HCT116 (cell line): ENCODE measurements at regions not wholly inside any gene's neighbourhood (a gene's known extent, or its start where the extent isn't known, plus 50 kb on each side); places are given as distances from the start of the nearest gene placed in this dataset.

Source experiments
- ATAC-seq: fragments of 200-7000 bp; cut with Tn5 transposase; 2 replicates; pipeline ENCODE4 v1.9.1; 2020; ENCODE audit warnings: mild to moderate bottlenecking, moderate library complexity
- BruUV-seq: library from RNA; stranded (reverse); fragments of 400-500 nt; replicated peaks from 2 replicates; lab custom pipeline; 2021; lab: Mats Ljungman, UMichigan
- CTCF ChIA-PET: fragments of 300-600 bp; sonication (Branson Sonifier 250); formaldehyde crosslinking; loops from one replicate; lab custom pipeline; 2021; ENCODE audit warnings: antibody characterized with exemption; lab: Charles Lee
- POLR2A ChIA-PET: fragments of 300-600, 350-600 bp; sonication (Branson Sonifier 250); formaldehyde crosslinking; loops from one replicate; lab custom pipeline; 2021; ENCODE audit warnings: antibody characterized with exemption; lab: Charles Lee
- RAD21 ChIA-PET, 2 experiments: fragments of 300-600 bp; sonication (Branson Sonifier 250); formaldehyde crosslinking; loops; one replicate each; lab custom pipeline; 2023; ENCODE audit warnings: low total read pairs in 2 of 2; ENCODE audit not compliant: uncharacterized antibody in 2 of 2, unreplicated experiment in 2 of 2, low non-redundant PET in 1 of 2; lab: Charles Lee
- DNase-seq: peaks from one replicate; pipeline ENCODE4 v3.0.0-alpha.2; 2010; ENCODE audit warnings: low read depth, low spot score
- H2AFZ ChIP-seq: fragments of 200-600 bp; shearing (Covaris generic), sonication (generic); 2 replicates; pipeline ENCODE4 v1.6.1; 2017; ENCODE audit warnings: low read depth, mixed run types, mixed read lengths, antibody characterized with exemption, low read length; ENCODE audit not compliant: poor library complexity, severe bottlenecking
- H3K27ac ChIP-seq: 2 replicates; pipeline ENCODE4 v1.5.1; 2012; ENCODE audit warnings: low read depth, low read length
- H3K27me3 ChIP-seq: fragments of 200-600 bp; sonication (generic); 2 replicates; pipeline ENCODE4 v1.6.1; 2016; ENCODE audit warnings: mixed run types, low read length, mixed read lengths; ENCODE audit not compliant: insufficient read depth
- H3K36me3 ChIP-seq, 2 experiments: fragments of 200-500 bp in 1 of 2; fragments of 200-600 bp in 1 of 2; sonication (Bioruptor generic) in 1 of 2; sonication (generic) in 1 of 2; 2 replicates each; pipeline versions ENCODE4 v1.5.1 to v1.6.1; 2014 to 2016; ENCODE audit warnings: low read length in 2 of 2, inconsistent platforms in 1 of 2, mixed read lengths in 1 of 2, mixed run types in 1 of 2; ENCODE audit not compliant: insufficient read depth in 2 of 2, control insufficient read depth in 1 of 2
- H3K4me1 ChIP-seq, 2 experiments: fragments of 200-600 bp in 1 of 2; sonication (generic) in 1 of 2; 2 replicates each; pipeline versions ENCODE4 v1.5.1 to v1.6.1; 2012 to 2017; ENCODE audit warnings: low read length in 2 of 2, inconsistent platforms in 1 of 2, mild to moderate bottlenecking in 1 of 2, mixed read lengths in 1 of 2, mixed run types in 1 of 2, moderate library complexity in 1 of 2; ENCODE audit not compliant: insufficient read depth in 2 of 2, control insufficient read depth in 1 of 2
- H3K4me2 ChIP-seq: fragments of 200-600 bp; sonication (generic); 2 replicates; pipeline ENCODE4 v1.6.1; 2017; ENCODE audit warnings: mixed run types, low read length, mixed read lengths
- H3K4me3 ChIP-seq, 2 experiments: fragments of 200-600 bp in 1 of 2; sonication (generic) in 1 of 2; replicated peaks in 1 of 2; 2 replicates each; pipeline ENCODE4 v1.5.1; 2011 to 2016; ENCODE audit warnings: low read length in 2 of 2, control low read depth in 1 of 2, low read depth in 1 of 2, mild to moderate bottlenecking in 1 of 2, mixed read lengths in 1 of 2, mixed run types in 1 of 2
- H3K79me2 ChIP-seq: fragments of 200-600 bp; sonication (generic); 2 replicates; pipeline ENCODE4 v1.6.1; 2017; ENCODE audit warnings: mild to moderate bottlenecking, mixed run types, low read length, moderate library complexity, mixed read lengths; ENCODE audit not compliant: insufficient read depth
- H3K9ac ChIP-seq: fragments of 200-600 bp; sonication (generic); 2 replicates; pipeline ENCODE4 v1.6.1; 2016; ENCODE audit warnings: low read length, mixed read lengths
- H3K9me2 ChIP-seq: fragments of 200-600 bp; sonication (generic), shearing (Covaris generic); 2 replicates; pipeline ENCODE4 v1.6.1; 2017; ENCODE audit warnings: mixed run types, mild to moderate bottlenecking, moderate library complexity; ENCODE audit not compliant: insufficient read depth
- H3K9me3 ChIP-seq, 2 experiments: fragments of 200-500 bp in 1 of 2; fragments of 200-600 bp in 1 of 2; sonication (Bioruptor generic) in 1 of 2; sonication (generic) in 1 of 2; 2 replicates each; pipeline ENCODE4 v1.6.1; 2014 to 2017; ENCODE audit warnings: low read length in 2 of 2, mixed read lengths in 2 of 2, inconsistent platforms in 1 of 2, low read depth in 1 of 2, mild to moderate bottlenecking in 1 of 2, mixed run types in 1 of 2, moderate library complexity in 1 of 2; ENCODE audit not compliant: control insufficient read depth in 1 of 2, insufficient read depth in 1 of 2
- H4K20me1 ChIP-seq: fragments of 200-600 bp; sonication (generic), shearing (Covaris generic); 2 replicates; pipeline ENCODE4 v1.6.1; 2017; ENCODE audit warnings: mixed run types, mild to moderate bottlenecking, moderate library complexity; ENCODE audit not compliant: insufficient read depth
- CBX3 ChIP-seq: IDR thresholded peaks from 2 replicates; pipeline ENCODE4 v1.6.1; 2012; ENCODE audit warnings: low read depth
- CEBPB ChIP-seq: IDR thresholded peaks from 2 replicates; pipeline ENCODE4 v1.6.1; 2012; ENCODE audit warnings: low read depth
- JUND ChIP-seq: IDR thresholded peaks from 2 replicates; pipeline ENCODE4 v1.6.1; 2012
- POLR2AphosphoS5 ChIP-seq: IDR thresholded peaks from 2 replicates; pipeline ENCODE4 v1.6.1; 2011; ENCODE audit warnings: mild to moderate bottlenecking, low read depth, low read length, moderate library complexity
- SIN3A ChIP-seq: IDR thresholded peaks from 2 replicates; pipeline ENCODE4 v1.6.1; 2012; ENCODE audit warnings: low read depth
- SRF ChIP-seq: IDR thresholded peaks from 2 replicates; pipeline ENCODE4 v1.6.1; 2012; ENCODE audit warnings: low read depth
- ZFX ChIP-seq: fragments of 450-650 bp; IDR thresholded peaks from 2 replicates; pipeline ENCODE4 v1.6.1; 2017
- ZNF274 ChIP-seq: fragments of 200-500 bp; sonication (Bioruptor generic); IDR thresholded peaks from 2 replicates; pipeline ENCODE4 v1.6.1; 2014; ENCODE audit warnings: mild to moderate bottlenecking, low read depth, low read length, inconsistent platforms
- intact Hi-C: fragments of 100-400 bp; cut with micrococcal nuclease; formaldehyde crosslinking; loops from 2 replicates; pipeline ENCODE4 v1.10.0; 2022
- TF ChIP-seq, protein P1 (sequence below): IDR thresholded peaks from 2 replicates; pipeline ENCODE4 v1.6.1; 2012
- TF ChIP-seq, protein P2 (sequence below): IDR thresholded peaks from 2 replicates; pipeline ENCODE4 v1.6.1; 2012; ENCODE audit warnings: low read depth
- TF ChIP-seq, protein P3 (sequence below): IDR thresholded peaks from 2 replicates; pipeline ENCODE4 v1.6.1; 2012

DNA sequence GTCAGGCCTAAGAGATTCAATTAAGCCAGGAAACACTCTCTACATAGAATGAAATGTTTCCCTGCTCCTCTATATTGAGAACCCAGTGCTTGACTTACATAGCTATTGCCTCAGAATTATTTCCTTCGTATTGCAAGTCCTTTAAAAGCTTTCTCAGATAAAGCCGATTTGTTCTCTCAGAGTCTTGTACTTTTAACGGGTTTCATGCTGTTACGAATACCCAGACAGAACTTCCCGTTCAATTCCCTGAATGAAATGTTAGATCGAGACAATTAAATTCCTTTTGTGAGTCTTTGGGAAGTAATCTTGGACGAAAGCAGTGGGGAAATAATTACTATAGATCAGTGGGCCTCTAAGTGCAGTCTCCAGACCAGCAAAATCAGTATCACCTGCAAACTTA lies 102.8 kb upstream of the CHL1 start:
- ATAC-seq = no peak
- Histone ChIP-seq H3K4me3 (no peak overlapping the region), H3K9me3 (peaks cover 3 to 6% of the 10 kb centered on the region in 2 experiments; a peak in 2 of 4 replicates), H2AFZ (no peak overlapping the region)
- no peak for DNase-seq
- no TSS peak for BruUV-seq
- TF ChIP-seq POLR2AphosphoS5 (no peak), SRF (no peak), SIN3A (no peak), CBX3 (no peak), ZFX (no peak), CEBPB (no peak), ZNF274 (no peak)
- TF ChIP-seq, protein P1, sequence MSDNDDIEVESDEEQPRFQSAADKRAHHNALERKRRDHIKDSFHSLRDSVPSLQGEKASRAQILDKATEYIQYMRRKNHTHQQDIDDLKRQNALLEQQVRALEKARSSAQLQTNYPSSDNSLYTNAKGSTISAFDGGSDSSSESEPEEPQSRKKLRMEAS = no peak
- TF ChIP-seq, all 23 proteins: peak for 0
- intact Hi-C loops = no loop called here
- CTCF ChIA-PET = no interaction called here
- no peaks in the 10 kb centered on the region for H3K9me2 ChIP-seq
- H3K36me3 ChIP-seq = no peaks in the 10 kb centered on the region
- POLR2A ChIA-PET = no interaction called here
- H3K4me1 ChIP-seq = no peaks in the 10 kb centered on the region
- no peak overlapping the region for H3K4me2 ChIP-seq
- H3K27me3 ChIP-seq = no peaks in the 10 kb centered on the region
- no peaks in the 10 kb centered on the region for H3K79me2 ChIP-seq
- RAD21 ChIA-PET = no interaction called here
- H3K27ac ChIP-seq = no peak overlapping the region
- no peak overlapping the region for H3K9ac ChIP-seq
- H4K20me1 ChIP-seq = no peaks in the 10 kb centered on the region

DNA sequence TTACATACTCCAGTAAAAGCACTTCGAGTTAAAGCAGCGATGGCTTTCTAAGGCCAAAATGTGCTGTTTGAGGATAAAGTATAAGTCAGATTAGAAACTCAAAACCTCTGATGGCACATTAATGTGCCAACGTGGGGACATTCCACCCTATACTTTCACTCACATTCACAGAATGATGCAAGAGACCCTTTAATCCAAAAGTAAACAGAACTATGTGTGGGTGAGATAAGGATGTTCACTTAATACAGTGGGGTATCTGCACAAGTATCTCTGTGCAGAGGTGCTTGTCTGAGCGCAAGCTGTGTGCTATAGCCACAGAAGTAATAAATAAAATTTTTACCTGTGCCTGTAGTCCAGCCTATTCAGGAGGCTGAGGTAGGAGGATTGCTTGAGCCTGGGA lies 100.3 kb upstream of the CHL1 start:
- Histone ChIP-seq H3K36me3 (no peaks in the 10 kb centered on the region), H3K9me2 (no peaks in the 10 kb centered on the region), H3K27me3 (no peaks in the 10 kb centered on the region), H3K9ac (no peak overlapping the region), H3K27ac (no peak overlapping the region), H3K9me3 (peaks cover 3 to 8% of the 10 kb centered on the region in 2 experiments; a peak in 2 of 4 replicates), H3K4me2 (no peak overlapping the region), H2AFZ (no peak overlapping the region), H3K4me1 (no peaks in the 10 kb centered on the region), H3K79me2 (no peaks in the 10 kb centered on the region), H3K4me3 (no peak overlapping the region)
- BruUV-seq = no TSS peak
- CTCF ChIA-PET = no interaction called here
- intact Hi-C loops = no loop called here
- TF ChIP-seq, protein P2, sequence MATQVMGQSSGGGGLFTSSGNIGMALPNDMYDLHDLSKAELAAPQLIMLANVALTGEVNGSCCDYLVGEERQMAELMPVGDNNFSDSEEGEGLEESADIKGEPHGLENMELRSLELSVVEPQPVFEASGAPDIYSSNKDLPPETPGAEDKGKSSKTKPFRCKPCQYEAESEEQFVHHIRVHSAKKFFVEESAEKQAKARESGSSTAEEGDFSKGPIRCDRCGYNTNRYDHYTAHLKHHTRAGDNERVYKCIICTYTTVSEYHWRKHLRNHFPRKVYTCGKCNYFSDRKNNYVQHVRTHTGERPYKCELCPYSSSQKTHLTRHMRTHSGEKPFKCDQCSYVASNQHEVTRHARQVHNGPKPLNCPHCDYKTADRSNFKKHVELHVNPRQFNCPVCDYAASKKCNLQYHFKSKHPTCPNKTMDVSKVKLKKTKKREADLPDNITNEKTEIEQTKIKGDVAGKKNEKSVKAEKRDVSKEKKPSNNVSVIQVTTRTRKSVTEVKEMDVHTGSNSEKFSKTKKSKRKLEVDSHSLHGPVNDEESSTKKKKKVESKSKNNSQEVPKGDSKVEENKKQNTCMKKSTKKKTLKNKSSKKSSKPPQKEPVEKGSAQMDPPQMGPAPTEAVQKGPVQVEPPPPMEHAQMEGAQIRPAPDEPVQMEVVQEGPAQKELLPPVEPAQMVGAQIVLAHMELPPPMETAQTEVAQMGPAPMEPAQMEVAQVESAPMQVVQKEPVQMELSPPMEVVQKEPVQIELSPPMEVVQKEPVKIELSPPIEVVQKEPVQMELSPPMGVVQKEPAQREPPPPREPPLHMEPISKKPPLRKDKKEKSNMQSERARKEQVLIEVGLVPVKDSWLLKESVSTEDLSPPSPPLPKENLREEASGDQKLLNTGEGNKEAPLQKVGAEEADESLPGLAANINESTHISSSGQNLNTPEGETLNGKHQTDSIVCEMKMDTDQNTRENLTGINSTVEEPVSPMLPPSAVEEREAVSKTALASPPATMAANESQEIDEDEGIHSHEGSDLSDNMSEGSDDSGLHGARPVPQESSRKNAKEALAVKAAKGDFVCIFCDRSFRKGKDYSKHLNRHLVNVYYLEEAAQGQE = no peak
- TF ChIP-seq, protein P3, sequence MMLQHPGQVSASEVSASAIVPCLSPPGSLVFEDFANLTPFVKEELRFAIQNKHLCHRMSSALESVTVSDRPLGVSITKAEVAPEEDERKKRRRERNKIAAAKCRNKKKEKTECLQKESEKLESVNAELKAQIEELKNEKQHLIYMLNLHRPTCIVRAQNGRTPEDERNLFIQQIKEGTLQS = no peak
- no peak for TF ChIP-seq JUND
- TF ChIP-seq, all 23 proteins: peak for 0
- RAD21 ChIA-PET = no interaction called here
- H4K20me1 ChIP-seq = no peaks in the 10 kb centered on the region
- DNase-seq = no peak
- POLR2A ChIA-PET = no interaction called here
- ATAC-seq = no peak
